Adrenal gland (tissue), 5 donors: ENCODE measurements at regions not wholly inside any gene's neighbourhood (a gene's known extent, or its start where the extent isn't known, plus 50 kb on each side); places are given as distances from the start of the nearest gene placed in this dataset.

Experiments used
- CTCF ChIP-seq, 6 experiments: fragments of 450-650 bp in 4 of 6; fragments of 200-600 bp in 2 of 6; sonication (generic) in 1 of 6; IDR thresholded peaks; 1 replicate in 5 of 6; 2 replicates in 1 of 6; pipeline versions ENCODE4 v1.5.1 to v1.8.0; 2016 to 2021; ENCODE audit warnings: antibody characterized with exemption in 6 of 6, mild to moderate bottlenecking in 2 of 6, moderate library complexity in 1 of 6
- POLR2A ChIP-seq, 2 donors: fragments of 450-650 bp; IDR thresholded peaks; one replicate each; pipeline ENCODE4 v1.6.1; 2017; ENCODE audit warnings: antibody characterized with exemption in 2 of 2, mild to moderate bottlenecking in 2 of 2, moderate library complexity in 1 of 2
- donor health status: DM: no; HTN: no; CAD: no.

- TF ChIP-seq CTCF (IDR thresholded peaks at IDR 0.05) (no peak), POLR2A (IDR thresholded peaks at IDR 0.05) (no peak)
Measured at GRCh38 chr17:21592774-21593173, 99.5 kb upstream of the KCNJ18 start.
